ENCODE measurements at regions not wholly inside any gene's neighbourhood (a gene's known extent, or its start where the extent isn't known, plus 50 kb on each side); places are given as distances from the start of the nearest gene placed in this dataset.

DNA sequence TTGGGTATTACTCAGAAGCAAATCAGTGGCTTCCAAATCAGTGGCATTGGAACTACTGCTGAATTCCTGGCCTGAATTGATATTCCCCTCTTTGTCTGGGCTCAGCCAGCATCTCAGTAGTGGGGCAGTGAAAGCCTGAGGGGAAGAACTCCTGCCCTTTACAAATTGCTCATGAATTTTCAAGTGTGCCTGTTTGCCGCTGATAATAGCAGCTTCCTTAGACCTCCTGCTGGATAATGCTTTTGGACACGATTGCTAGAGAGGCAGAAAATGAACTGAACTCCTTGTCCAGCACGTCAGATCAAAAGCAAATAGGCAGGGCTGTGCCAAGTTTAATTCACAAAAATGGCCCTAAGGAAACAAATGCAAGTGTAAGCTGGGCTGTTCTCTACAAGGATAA lies 91.3 kb upstream of the GZMB start:
- TF ChIP-seq POLR2AphosphoS5 (IDR thresholded peaks at IDR 0.05) = no peak
- TF ChIP-seq CTCF (IDR thresholded peaks at IDR 0.05) = no peak
- no peak for TF ChIP-seq POLR2A (IDR thresholded peaks at IDR 0.05)
